UCSD-AML1 (cell line): ENCODE measurements at regions not wholly inside any gene's neighbourhood (a gene's known extent, or its start where the extent isn't known, plus 50 kb on each side); places are given as distances from the start of the nearest gene placed in this dataset.

Experiments
- DNase-seq: peaks from one replicate; lab custom pipeline; 2025; ENCODE audit not compliant: unreplicated experiment; lab: John Stamatoyannopoulos, UW

GRCh38 chr4:23353200-23353599 is 536.6 kb downstream of the PPARGC1A start:
- DNase-seq = no peak

DNA sequence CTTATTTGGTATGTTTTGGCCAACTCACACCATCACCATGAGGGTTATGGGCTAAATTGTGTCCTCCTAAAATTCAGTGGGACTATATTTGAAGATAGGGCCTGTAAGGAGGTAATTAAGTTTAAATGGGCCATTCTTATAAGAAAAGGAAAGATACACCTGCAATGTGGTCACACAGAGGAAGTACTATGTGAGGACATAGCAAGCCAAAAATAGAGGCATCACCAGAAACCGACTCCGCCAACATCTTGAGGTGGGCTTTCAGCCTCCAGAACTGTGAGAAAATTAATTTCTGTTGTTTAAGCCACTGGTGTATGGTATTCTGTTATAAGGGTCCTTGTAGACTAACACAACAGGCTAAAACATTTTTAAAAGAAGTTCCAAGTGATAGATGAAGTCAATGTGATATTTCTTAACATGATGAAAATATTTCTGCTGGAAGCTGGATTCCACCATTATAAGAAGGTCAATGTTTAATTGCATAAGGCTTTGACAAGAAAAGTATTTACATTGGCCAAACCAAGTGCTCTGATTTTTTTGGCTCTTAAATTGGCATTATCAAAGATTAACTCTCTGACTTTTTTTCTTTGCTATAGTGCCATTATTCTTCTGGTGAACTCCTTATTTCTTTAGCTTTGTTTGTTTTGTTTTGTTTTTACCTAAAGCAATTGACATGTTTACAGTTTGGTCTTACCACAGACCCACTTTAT is 540.9 kb downstream of the PPARGC1A start:
- no peak for DNase-seq

- DNase-seq = peak; percentile 9
These were observed 552.6 kb downstream of the PPARGC1A start for GRCh38 chr4:23337292-23337691.

- peak; percentile 10 for DNase-seq
These were observed 555.6 kb downstream of the PPARGC1A start for GRCh38 chr4:23333946-23334878.

GRCh38 chr4:23333556-23333945 is 556.3 kb downstream of the PPARGC1A start:
- DNase-seq = no peak

GRCh38 chr4:23332313-23332712 is 557.5 kb downstream of the PPARGC1A start:
- no peak for DNase-seq

- no peak for DNase-seq
These were observed 562.7 kb downstream of the PPARGC1A start for GRCh38 chr4:23327120-23327519.

- no peak for DNase-seq
These were observed 565.7 kb downstream of the PPARGC1A start for GRCh38 chr4:23324021-23324690.

DNA sequence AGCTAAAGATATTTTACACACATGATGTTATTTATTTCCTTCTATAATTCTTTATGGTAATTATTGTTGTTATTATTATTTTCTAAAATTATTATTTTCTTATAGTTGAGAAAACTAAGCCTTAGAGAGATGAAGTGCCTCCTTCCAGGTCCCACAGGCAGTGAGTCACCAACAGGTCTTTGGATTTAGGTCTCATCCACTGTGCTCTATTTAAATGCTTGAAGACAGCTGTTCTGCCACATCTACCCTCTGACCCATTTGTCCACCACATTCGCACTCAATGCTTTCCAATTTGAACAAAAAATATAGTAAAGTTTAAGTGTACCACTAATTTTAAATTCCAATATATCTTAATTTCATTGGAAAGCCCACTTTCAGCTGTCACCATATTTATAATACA is 566.4 kb downstream of the PPARGC1A start:
- DNase-seq = no peak

DNA sequence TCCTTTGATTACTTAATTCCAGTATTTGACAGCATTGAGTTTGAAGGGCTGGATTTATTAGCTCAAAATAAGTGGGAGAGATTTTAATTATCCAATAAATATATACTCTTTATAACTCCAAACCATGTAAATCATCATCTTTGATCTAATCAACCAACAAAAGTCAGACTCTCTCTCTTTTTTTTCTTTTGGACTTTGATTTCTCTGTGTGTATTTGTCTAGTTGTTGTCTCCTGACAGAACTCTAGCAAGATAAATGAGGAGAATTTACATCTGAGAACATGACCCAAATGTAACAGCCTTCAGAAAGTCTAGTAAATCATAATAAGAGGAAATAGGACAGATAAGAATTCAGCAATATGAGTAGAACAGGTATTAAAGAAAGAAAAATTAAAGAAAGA is 567.1 kb downstream of the PPARGC1A start:
- no peak for DNase-seq

DNA sequence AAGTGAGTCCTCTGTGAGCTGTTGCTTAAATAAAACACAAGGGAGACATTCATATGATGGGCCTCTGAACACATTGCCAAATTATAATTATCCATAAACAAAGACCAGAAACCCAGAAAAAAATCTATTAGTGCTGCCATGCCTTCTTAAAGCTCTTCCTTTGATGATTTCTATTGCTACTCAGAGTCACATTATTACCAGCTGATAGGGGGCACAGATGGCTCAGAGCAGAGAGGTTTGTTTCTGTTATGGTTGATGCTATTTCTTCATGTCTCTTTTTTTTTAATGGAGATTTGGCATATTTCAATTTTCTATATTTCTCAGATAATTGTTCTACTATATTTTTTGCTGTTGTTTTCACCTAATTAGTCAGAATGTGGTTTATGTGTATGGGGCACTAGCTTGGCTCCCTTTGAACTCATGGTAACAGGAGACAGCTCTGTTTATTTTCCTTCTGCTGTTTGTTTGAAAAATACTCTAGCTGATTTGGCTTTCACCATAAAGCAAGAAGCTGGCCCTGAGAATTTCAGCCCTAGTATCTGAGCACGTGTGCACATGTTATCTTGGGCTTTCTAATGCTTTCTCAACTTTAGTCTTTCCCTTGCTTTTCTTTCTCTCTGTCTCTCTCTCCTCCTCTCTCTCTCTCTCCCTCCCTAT is 568.8 kb downstream of the PPARGC1A start:
- no peak for DNase-seq

GRCh38 chr4:23312686-23313085 is 577.2 kb downstream of the PPARGC1A start:
- DNase-seq = no peak

- DNase-seq = no peak
These were observed 577.9 kb downstream of the PPARGC1A start for GRCh38 chr4:23311983-23312382.

GRCh38 chr4:23305026-23305425 is 584.8 kb downstream of the PPARGC1A start:
- no peak for DNase-seq

GRCh38 chr4:23298371-23298770 is 591.5 kb downstream of the PPARGC1A start:
- no peak for DNase-seq

- peak; percentile 6 for DNase-seq
These were observed 592.5 kb downstream of the PPARGC1A start for GRCh38 chr4:23297327-23297726.

- no peak for DNase-seq
These were observed 598.4 kb downstream of the GBA3 start for GRCh38 chr4:23291139-23291538.

DNA sequence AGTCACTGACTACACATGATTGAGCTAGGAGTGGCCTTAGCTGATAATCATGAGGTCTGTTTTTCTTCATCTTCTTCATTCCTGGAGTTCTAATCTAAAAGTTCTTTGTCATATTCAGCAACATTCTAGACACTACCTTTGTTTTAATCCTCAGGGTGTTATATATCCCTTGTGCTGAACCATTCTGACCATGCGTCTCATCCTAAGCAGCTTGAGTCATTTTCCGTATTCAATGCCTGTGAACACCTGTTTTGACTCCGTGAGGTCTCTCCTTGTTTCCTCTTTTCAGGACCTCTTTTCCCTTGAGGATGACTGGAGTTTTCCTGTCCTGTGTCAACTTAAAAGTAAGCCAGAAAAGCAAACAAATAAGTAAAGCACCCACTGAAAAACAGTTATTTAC is 597.9 kb downstream of the GBA3 start:
- DNase-seq = no peak

DNA sequence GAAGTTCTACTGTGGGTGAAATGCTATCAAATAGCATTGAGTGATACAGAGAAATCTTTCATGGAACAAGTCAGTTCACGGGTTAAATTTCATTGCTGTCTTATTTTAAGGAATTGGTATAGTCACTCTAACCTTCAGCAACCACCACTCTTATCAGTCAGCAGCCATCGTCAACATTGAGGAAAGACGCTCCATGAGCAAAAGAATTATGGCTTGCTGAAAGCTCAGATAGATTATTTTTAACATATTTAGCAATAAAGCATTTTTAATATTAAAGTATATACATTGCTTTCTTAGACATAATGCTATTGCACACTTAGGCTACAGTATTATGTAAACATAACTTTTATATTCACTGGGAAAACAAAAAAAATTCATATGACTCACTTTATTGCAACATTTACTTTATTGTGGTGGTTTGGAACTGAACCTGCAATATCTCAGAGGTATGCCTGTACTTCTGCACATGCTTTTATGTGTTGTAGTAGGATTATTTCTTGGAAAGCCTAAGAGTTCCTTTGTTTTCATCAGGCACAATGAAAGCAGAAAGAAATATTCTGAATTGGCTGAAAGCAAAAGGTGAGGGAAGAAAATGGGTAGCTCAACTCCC is 586.7 kb downstream of the GBA3 start:
- no peak for DNase-seq

GRCh38 chr4:23278845-23279244 is 586.1 kb downstream of the GBA3 start:
- DNase-seq = no peak

DNA sequence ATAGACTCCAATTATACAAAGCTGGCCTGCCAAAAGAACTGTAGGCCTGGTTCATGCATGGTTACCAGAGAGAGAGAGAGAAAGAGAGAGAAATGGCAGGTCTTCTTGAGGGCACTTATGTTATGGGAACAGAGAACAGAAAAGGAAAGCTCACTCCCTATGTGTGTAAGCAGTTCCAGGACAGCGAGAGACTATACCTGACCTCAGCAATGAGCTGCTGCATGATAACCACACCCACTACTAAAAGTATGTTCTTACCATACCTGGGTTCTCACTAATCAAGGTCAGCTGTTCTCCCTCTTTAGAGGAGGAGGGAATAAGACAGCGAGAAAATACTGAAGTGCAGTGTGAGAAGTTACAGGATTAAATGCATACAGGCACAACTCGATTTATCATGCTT is 583.3 kb downstream of the GBA3 start:
- no peak for DNase-seq
